ENCODE measurements at regions not wholly inside any gene's neighbourhood (a gene's known extent, or its start where the extent isn't known, plus 50 kb on each side); places are given as distances from the start of the nearest gene placed in this dataset.

DNA sequence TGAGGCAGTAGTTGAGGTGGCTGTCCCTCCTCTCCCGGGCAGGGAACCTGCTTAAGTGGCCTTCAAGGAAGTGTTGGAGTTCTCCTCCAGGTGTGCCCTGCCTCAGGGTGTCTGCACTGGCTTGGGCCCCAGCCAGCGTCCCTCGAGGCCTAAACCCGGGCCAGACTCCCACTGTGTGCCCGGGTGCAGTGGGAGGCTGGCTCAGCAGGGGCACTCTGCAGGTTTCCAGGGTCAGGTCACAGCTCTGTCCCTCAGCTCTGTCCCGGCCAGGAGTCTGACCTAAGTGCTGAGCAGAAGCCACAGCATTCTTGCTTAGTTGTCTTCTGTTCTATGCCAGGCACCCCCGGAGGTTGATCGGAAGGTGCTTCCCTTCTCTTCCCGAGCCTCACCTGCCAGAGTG, 69.0 kb upstream of the OTOS start:
- no peak for DNase-seq

DNA sequence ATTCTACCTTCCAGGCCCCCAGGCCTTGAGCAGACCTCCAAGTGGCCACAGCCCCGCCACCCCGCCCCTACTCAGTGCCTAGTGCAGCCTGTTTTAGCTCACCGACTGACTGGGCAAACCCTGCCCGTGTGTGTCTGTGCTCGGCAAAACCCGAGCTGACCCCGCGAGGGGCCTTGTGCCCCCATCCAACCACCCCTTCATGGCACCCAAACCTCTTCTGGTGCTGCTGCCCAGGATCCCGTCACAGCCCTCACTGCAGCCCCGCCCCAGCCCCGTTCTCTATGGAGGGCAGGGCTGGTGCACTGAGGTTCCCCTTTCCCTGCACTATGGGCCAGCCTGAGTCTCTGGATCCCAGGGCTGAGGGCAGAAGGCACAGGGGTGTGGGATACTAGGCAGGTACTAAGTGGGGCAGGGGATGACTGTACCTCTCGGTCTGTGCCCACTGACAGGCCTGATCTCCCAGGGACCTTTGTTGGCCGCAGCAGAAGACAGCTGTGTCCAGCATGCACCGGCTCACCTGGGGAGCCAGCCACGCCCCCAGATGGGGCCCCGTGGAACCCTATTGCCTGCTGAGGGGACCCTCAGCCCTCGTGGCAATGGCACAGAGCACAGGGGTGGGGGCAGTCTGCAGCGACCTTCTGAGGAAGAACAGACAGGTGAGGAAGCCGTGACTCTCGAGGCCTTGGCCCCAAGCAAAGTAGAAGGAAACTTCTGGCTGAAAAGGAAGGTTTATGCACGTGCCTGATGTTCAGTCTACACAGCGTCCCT, 69.9 kb upstream of the OTOS start:
- no peak for DNase-seq

DNA sequence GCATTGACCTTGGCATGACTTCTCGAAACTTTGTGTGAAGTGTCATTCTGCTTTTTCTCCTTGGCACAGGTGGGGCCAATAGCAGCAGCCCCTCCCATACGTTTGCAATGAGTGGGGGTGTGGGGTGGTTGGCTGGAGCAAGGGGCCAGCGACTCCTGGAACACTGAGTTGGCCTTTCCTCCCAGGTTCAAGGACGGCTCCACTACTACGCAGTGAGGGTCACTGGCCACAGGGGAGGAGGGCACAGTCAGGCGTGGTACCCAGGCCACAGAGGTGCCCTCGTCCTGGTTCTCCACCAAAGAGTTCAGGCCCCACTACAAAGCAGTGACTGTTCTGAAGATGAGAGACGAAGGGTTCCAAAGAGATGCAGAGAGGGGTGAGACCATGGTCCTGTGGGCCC, 70.6 kb upstream of the OTOS start:
- no peak for DNase-seq

DNA sequence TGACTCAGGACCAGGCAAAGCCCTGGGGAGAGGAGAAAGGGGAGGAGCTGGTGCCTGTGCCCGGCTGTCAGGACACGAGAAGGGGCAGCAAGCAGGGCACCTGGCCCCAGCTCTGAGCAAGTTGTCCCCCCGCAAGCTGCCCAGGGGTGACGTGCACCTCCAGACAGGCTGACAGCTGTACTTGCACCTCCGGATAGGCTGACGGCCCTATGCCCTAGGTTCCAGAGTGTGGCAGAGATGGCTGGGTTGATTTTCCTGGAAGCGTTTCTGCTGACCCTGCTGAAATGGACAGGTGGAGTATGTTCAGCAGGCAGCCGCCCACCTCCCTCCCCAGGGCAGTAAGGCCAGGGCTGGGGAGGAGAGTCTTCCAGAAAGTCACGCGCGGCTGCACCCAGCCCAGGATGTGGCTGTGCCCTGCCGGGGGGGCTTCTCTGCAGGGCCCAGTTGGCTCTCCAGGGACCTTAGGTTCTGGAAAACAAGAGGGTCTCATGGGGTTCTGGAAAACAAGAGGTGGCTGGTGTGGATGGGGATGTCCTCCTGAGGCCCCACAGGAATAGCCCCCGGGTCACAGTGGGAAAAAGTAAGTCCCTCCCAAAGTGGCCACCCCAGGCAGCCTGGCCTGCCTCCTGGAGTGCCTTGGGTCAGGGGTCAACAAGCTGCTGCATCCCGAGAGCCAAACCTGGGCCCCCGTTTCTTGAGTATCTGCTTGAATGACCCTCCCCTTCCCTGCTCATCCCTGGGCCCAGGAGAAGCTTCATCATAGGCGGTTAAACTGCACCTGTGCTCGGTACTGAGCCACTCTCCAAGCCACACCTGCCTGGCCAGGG, 71.4 kb upstream of the OTOS start:
- no peak for DNase-seq

DNA sequence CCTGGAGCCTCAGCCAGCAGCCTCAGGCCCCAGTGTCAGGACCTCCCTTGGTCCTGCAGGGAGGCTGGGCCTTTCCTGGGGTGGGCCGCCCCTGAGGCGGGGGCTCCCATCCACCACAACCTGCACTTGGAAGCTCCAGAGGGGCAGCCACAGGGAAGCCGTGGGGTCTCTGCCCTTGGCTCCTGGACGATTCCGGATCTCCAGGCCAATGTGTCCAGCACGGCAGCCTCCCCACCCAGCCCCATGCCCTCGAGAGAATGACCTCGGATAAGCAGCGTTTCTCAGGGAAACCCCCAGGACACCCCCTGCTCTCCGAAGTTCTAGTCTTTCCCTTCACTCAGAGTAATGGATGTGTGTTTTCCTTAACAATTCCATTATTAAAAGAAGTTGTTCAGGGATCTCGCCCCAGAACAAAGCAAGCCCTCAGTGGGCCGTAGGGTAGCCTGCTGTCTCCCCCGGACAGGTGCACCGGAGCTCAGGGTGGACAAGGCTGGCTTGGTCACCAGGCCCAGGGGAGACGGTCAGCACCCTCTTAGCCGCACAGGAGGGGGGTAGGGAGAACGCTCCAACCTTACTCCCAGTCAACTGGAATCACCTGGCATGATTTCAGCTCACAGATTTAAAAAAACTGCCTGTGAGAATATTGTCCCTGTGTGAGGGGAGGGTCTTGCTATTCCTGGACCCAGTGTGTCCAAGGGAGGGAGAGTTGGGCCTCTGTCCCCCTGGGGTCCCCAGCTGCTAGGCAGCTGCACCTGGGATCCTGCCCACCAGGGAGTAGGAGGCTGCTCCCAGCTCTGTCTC, 72.2 kb upstream of the OTOS start:
- DNase-seq = no peak

DNA sequence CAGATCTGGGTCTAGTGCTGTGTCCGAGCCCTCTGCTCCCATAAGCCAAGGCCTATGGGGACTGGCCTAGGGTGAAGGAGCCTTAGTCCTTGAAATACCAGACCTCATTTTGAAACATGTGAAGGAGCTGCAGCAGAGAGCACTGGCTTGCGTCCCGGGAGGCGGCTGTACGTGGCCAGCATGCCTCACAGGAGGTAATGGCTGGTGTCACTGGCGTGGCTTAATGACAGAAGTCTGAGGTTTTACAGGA, 72.7 kb upstream of the OTOS start:
- no peak for DNase-seq

DNA sequence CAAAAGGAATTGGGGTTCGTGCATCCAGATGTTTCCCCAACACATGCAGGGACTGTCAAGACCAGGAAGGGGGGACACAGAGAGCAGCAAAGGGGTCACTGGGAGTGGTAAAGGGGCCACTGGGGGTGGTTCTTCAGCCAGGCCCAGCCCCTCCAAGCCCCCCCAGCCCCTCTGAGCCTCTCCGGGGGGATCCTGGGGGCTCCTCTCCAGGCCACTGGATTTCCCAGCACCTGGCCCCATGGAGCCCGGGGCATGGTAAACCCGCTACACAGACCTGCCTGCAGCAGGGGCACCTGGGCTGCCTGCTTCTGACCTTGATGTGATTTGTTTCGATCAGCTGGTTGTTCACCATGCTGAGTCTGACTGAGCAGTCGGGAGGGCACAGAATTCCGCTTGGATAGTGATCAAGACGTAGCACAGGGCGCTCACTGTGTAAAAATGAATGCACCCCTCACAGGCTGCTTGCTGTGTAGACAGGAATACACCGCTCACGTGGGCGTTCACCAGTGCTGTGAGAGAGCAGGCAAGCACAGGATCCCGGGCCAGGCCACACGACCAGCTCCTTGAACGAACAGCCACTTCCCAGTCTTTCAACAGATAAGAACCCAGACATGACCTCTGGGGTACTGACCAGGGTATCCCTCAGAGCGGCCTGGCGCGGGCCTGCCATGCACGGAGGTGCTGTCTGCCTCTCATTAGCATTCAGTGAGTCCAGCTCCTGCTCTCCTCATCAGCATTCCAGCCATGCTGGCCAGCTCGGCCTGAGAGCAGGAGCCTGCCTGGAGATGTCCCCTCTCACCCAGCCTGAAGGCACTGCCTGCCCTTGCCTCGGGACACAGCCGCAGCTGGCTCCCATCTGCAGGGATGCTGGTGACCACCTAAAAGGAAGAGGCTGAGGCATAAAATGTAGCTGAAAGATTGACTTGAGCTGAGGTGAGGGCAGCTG, 73.3 kb upstream of the OTOS start:
- no peak for DNase-seq

DNA sequence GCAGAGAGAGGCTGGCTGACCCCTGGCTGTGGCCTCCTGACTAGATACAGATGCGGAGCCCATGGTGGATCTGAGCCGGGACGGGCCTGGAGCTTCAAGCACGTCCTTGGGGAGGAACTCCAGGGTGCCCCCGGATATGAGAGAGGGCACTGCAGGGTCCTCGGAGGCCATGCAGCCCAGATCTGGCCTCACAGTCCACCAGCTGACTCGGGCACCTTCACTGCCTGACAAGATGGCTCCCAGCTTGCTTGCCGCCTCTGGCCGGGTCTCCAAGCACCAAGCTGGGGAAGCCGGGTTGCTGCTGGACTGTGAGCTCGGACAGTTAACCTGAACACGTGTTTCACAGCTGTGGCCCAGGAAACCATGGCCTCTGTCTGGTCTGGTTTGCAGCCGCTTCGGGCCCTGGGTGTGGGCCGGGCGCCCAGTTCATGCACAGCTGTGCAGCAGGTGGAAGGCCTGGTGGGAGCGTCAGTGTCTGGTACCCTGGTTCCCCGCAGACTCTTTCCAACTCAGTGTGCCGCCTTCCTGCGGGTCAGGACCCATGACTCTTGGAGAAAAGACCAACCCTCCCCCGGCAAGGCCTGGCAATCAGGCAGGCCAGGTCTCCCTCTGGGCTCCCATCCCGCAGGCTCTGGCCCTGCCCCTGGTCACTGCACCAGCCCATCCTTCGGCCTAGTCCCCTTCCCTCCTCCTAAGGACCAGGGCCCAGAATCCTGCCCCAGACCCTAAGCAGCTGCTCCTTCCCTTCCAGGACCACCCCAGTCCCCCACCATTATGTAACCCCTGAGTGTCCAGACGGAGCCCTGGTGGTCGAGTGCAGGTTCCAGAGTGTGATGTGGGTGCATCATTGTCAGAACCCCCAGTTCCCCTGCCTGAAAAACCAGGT, 74.6 kb upstream of the OTOS start:
- no peak for DNase-seq

DNA sequence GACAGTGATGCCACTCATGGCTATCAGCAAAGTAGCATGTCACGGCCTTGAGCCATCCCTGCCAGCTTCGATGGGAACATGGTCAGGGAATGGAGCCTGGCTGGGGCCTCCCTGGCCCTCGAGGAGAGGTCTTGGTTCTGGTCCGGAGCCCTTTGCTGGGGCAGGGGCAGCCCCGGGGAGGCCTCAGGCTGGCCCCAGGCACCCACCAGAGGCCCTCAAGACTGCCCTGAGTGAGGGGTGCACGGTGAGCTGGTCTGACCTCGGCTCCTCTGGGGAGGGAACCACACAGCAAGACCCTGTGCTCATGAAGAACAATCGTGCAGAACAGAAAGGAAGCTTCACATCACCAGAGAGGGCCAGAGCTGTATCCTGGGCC, 75.2 kb upstream of the OTOS start:
- DNase-seq = no peak

DNA sequence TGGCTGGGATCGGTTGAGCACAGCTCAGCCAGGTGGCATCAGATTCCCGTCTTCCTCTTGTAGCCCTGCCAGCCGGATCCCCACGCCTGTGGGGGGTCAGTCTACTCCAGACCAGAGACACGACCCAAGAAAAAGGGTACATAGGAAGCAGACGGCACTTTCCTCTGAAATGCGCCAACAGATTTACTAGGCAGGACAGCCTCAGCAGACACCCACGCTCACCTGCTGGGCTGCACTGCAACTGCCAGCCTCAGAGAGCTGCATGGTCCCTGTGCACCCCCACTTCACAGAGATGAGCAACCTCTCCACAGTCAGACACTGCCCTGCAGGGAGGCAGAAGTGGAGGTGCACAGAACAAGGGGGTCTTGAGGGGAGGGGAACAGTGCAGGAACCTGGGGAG, 75.7 kb upstream of the OTOS start:
- no peak for DNase-seq

DNA sequence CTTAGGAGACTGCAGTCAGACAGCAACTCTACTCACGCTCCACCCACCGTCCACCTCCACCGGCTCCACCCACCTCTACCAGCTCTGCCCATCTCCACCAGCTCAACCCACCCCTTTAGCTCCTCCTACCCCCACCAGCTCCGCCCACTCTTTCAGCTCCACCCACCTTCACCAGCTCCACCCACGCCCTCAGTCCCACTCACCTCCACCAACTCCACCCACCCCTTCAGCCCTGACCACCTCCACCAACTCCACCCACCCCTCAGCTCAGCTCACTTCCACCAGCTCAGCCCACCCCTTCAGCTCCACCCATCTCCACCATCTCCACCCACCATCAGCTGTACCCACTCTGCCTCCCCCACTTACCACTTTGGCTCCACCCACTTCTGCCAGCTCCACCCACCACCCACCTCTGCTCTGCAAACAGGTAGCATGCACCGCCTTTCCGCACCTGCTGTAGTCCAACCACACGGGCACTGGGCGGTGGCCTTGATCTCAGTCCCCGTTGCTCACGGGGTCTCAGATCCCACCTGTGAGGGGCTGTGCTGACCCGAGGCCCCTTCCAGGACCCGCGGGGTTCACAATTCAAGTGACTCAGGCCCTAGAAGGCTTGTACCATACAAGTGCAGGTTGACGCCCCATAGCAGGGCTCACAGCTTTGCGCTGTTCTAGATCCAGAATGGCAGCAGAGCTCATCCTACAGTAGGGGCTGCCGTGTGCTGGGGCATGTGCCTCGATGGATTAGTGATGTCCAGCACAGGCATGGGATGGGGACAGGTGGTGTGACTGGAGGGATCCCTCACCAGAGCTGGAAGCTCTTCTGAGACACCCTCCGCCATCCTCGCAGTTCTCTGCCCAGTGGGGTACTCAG, 77.2 kb upstream of the OTOS start:
- peak; percentile 35 for DNase-seq

DNA sequence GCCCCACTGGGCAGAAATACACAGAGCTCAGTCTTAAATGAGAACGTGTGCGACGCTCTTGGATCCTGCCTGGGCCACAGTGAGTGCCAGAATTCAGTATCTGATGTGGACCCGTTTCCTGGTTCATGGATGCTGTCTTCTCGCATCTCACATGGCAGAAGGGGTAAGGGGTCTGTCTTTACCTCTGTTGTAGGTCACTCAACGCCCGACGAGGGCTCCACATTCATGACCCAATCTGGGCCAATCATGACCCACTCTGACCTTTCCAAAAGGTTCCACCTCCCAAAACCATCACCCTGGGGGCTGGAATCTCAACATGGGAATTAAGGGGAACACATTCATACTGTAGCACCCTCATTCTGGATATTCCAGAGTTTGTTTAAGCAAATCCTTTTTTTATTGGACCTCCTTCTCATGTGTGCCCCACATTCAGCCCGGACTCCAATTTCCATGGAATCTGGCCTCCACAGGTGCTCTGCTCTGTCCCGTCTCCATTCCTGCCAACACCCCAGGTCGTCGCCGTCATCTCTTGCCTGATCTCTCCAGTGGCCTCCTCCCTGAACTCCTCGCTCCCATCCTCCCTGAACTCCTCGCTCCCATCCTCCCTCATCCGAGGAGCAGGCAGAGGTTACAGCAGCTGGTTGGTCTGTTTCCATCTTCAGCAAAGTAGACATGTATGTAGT, 78.9 kb upstream of the OTOS start:
- DNase-seq = peak; percentile 12

DNA sequence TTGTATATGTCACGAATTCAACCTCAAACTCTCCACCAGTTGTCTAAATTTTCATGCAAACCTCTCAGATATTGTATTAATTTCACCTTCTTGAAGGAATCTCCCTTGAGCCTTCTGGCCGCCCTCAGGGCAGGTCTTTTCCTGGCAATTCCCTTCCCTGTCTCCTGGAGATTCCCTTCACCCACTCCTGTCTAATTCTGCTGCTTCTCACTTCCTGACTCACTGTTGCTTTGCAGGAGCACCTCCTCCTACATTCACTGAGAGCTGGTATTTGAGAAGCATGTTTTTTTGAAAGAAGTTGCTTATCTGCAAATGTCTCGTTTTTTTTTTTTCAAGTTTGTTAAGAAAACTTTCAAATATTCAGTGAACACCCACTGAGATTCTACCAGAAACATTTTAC, 79.9 kb upstream of the OTOS start:
- DNase-seq = no peak

DNA sequence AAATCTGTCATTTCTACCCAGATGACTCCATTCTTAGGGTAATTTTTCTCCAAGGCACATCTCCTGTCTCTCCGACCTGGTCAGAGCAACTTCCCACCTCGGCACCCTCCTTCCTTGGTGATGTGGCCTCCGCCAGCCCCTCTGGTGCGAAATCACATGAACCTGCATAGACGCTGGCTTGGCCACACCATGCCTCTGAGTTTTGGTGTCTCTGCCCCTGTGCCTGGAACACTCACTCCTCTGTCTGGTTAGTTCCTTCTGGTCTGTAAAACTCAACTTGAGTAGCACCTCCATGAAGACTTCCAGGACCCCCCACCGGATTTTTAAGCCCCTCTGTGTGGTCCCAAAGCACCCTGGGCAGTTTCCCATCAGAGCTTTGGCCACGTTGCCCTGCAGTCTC, 83.2 kb upstream of the OTOS start:
- DNase-seq = no peak

DNA sequence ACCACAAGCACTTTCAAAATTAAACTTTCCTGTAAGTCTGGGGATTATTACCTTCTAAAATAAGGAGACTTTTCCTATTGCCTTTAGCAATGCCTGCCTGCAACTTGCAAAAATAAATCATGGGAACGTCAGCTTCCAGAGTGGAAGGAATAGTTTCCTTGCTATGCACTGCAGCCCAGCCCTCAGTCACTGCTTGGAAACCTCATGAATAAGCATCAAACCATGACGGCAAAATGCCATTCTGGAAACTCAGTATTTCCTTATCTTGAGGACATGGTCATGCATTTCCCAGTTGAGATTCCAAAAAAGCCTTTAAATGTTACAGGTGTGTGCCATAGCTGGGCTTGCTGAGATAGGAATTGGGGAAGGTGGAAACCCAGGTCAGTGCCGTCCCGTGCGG, 84.2 kb upstream of the OTOS start:
- no peak for DNase-seq

DNA sequence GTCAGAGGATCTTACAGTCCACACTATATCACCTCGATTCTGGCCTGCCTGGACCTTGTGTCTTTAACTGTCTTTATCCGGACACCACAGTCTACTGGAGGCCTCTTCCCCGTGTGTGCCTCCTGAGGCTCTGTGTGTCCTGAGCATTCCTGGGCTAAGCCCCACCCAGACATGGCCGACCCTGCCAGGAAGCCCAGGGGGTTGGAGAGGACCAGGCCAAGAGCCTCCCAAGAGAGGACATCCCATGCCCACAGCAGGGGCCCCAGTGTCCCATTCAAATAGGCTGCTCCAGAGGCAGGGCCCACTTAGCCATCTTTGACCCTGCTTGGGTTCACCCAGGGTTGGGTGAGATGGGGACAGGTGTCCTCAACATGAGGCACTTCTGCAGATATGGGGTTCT, 84.7 kb upstream of the OTOS start:
- DNase-seq = no peak

DNA sequence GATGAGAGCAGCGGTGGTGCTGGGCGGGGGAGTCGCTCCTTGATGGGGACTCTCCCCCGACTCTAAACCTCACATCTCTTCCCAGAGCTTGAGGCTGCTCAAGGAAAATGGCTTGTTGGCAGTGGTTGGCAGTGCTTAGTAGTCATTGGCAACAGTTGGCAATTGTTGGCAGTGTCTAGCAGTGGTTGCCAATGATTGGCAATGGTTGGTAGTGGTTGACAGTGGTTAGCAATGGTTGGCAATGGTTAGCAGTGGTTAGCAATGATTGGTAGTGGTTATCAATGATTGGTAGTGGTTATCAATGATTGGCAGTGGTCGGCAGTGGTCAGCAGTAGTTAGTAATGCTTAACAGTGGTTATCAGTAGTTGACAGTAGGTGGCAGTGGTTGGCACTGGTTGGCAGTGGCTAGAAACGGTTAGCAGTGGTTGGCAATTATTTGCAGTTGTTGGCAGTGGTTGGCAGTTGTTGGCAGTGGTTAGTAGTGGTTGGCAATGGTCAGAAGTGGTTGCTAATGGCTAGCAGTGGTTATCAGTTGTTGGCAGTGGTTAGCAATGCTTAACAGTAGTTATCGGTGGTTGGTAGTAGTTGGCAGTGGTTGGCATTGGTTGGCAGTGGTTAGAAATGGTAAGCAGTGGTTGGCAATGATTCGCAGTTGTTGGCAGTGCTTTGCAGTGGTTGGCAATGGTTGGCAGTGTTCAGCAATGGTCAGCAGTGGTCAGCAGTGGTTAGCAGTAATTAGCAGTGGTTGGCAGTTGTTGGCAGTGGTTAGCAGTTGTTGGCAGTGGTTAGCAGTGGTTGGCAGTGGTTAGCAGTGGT, 85.4 kb upstream of the OTOS start:
- peak; percentile 32 for DNase-seq

DNA sequence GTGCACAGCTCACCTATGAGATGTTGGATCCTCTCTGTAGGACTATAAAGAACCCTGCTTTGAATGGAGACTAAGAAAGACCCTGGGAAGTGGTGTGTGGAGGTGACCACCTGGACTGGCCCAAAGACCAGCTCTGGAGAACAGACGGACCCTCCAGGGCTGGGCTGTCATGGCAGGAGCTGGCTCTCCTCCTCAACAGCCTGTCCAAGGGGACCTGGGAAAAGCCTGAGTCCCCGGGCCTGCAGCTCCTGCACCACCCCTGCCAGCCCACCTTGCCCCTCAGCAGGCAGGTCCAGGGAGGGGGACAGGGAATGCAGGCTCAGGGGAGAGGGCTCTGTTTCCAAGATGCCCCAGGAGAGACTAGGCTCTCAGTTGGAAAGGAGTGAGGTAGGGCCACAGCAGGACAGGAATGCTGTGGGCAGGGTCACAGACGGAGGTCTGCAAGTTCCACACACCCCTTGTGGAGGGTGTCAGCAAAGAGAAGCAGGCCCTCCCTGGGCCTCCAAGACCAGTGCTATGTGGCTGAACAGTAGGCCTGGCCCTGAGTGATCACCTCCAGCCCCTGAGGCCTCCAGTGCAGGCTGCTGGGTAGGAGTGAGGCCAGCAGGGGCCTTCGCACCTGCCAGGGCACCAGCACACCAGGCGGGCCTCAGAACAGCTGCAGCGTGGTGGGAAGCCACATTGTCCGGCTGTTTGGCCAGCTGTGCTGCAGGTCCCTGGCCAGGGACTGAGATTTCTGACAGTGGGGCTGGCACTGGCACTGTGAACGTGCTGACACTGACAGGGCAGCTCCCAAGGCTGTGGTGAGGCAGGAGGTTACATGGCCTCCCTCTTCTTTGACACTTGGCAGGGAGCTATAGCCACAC, 86.4 kb upstream of the OTOS start:
- DNase-seq = peak; percentile 29
